ENCODE measurements at regions not wholly inside any gene's neighbourhood (a gene's known extent, or its start where the extent isn't known, plus 50 kb on each side); places are given as distances from the start of the nearest gene placed in this dataset.
"Not testable (repeated sequence)": the region's sequence is repeated elsewhere in the genome, so short reads cannot be mapped to it uniquely, and the experiment has no call there.

- no peak for DNase-seq (ENCODE audit: low spot score)
Observed at GRCh38 chr12:86407620-86408208, 151.5 kb upstream of the MGAT4C start.

GRCh38 chr12:86389949-86390348 lies 133.8 kb upstream of the MGAT4C start:
- no peak for DNase-seq (ENCODE audit: low spot score)

- no peak for DNase-seq (ENCODE audit: low spot score)
Observed at GRCh38 chr12:86387591-86388145, 131.5 kb upstream of the MGAT4C start.

- DNase-seq (ENCODE audit: low spot score) = not testable (repeated sequence)
Observed at GRCh38 chr12:86383759-86384158, 127.6 kb upstream of the MGAT4C start.

- no peak for DNase-seq (ENCODE audit: low spot score)
Observed at GRCh38 chr12:86379337-86379736, 123.1 kb upstream of the MGAT4C start.

- no peak for DNase-seq (ENCODE audit: low spot score)
Observed at GRCh38 chr12:86376052-86376451, 119.9 kb upstream of the MGAT4C start.

- no peak for DNase-seq (ENCODE audit: low spot score)
Observed at GRCh38 chr12:86373813-86374212, 117.6 kb upstream of the MGAT4C start.

- no peak for DNase-seq (ENCODE audit: low spot score)
Observed at GRCh38 chr12:86367137-86367536, 110.9 kb upstream of the MGAT4C start.

- no peak for DNase-seq (ENCODE audit: low spot score)
Observed at GRCh38 chr12:86349196-86349595, 93.0 kb upstream of the MGAT4C start.

GRCh38 chr12:86333955-86334522 lies 77.8 kb upstream of the MGAT4C start:
- no peak for DNase-seq (ENCODE audit: low spot score)

- DNase-seq (ENCODE audit: low spot score) = no peak
Observed at GRCh38 chr12:86331457-86331856, 75.3 kb upstream of the MGAT4C start.

GRCh38 chr12:86331012-86331411 lies 74.8 kb upstream of the MGAT4C start:
- no peak for DNase-seq (ENCODE audit: low spot score)

- DNase-seq (ENCODE audit: low spot score) = no peak
Observed at GRCh38 chr12:86312232-86312631, 56.0 kb upstream of the MGAT4C start.

Measured in hepatic stellate cell (primary cell).